H1 (cell line): ENCODE measurements at regions not wholly inside any gene's neighbourhood (a gene's known extent, or its start where the extent isn't known, plus 50 kb on each side); places are given as distances from the start of the nearest gene placed in this dataset.

ENCODE experiments used
- CTCF ChIA-PET: fragments of 300-600 bp; sonication (Branson Sonifier 250); formaldehyde crosslinking; loops from one replicate; lab custom pipeline; 2021; ENCODE audit not compliant: partially characterized antibody; lab: Charles Lee
- POLR2A ChIA-PET: fragments of 300-600 bp; sonication (Branson Sonifier 250); formaldehyde crosslinking; loops from one replicate; lab custom pipeline; 2021; ENCODE audit warnings: inconsistent platforms; ENCODE audit not compliant: partially characterized antibody; lab: Charles Lee
- DNase-seq, 2 experiments: peaks; one replicate each; pipeline versions ENCODE4 v3.0.0 to v3.0.0-alpha.2; 2010 to 2022; ENCODE audit warnings: low spot score in 2 of 2, low read depth in 1 of 2, mixed read lengths in 1 of 2
- FAIRE-seq: peaks from 2 replicates; lab custom pipeline; 2011; peaks lifted over from hg19 to GRCh38; lab: Jason Lieb, UNC
- H2AFZ ChIP-seq: 2 replicates; pipeline ENCODE4 v1.8.1; 2012; ENCODE audit warnings: low read length, inconsistent platforms
- H2AK5ac ChIP-seq: 2 replicates; pipeline ENCODE4 v1.6.1; 2013; ENCODE audit warnings: low read depth, low read length
- H2BK120ac ChIP-seq: replicated peaks from 2 replicates; pipeline ENCODE3; 2013; ENCODE audit warnings: low read depth, low read length, inconsistent platforms
- H2BK12ac ChIP-seq: 2 replicates; pipeline ENCODE4 v1.6.1; 2013; ENCODE audit warnings: low read depth, low read length
- H2BK15ac ChIP-seq: 2 replicates; pipeline ENCODE4 v1.6.1; 2013; ENCODE audit warnings: low read length
- H2BK20ac ChIP-seq: 2 replicates; pipeline ENCODE4 v1.6.1; 2013; ENCODE audit warnings: low read length
- H2BK5ac ChIP-seq: 2 replicates; pipeline ENCODE4 v1.6.1; 2013; ENCODE audit warnings: low read depth, low read length
- H3K14ac ChIP-seq: 2 replicates; pipeline ENCODE4 v1.6.1; 2013; ENCODE audit warnings: inconsistent platforms; ENCODE audit not compliant: insufficient read length
- H3K18ac ChIP-seq: 2 replicates; pipeline ENCODE4 v1.6.1; 2013; ENCODE audit warnings: low read length; ENCODE audit errors: extremely low read depth
- H3K23ac ChIP-seq: 2 replicates; pipeline ENCODE4 v1.6.1; 2013; ENCODE audit warnings: inconsistent platforms; ENCODE audit not compliant: insufficient read length
- H3K23me2 ChIP-seq: 2 replicates; pipeline ENCODE4 v1.6.1; 2013; ENCODE audit warnings: low read depth, low read length
- H3K27ac ChIP-seq: 2 replicates; pipeline ENCODE4 v1.6.1; 2011; ENCODE audit warnings: low read depth, low read length, inconsistent platforms
- H3K27me3 ChIP-seq, 4 experiments: replicated peaks in 1 of 4; 1 replicate in 1 of 4; 2 replicates in 3 of 4; pipeline versions ENCODE4 v1.6.1 to v1.8.1; 2011 to 2013; ENCODE audit warnings: low read length in 3 of 4, mild to moderate bottlenecking in 3 of 4, inconsistent platforms in 2 of 4, mixed read lengths in 2 of 4, moderate library complexity in 1 of 4; ENCODE audit not compliant: control insufficient read depth in 3 of 4, insufficient read depth in 3 of 4; ENCODE audit errors: extremely low read depth in 1 of 4
- H3K36me3 ChIP-seq, 4 experiments: 2 replicates each; pipeline versions ENCODE4 v1.6.1 to v1.8.1; 2011 to 2013; ENCODE audit warnings: mild to moderate bottlenecking in 4 of 4, low read length in 3 of 4, moderate library complexity in 2 of 4, control low read depth in 1 of 4, inconsistent platforms in 1 of 4; ENCODE audit not compliant: insufficient read depth in 4 of 4, control insufficient read depth in 2 of 4
- H3K4ac ChIP-seq: replicated peaks from 2 replicates; pipeline ENCODE3; 2013; ENCODE audit warnings: low read length, low read depth, mixed read lengths, inconsistent platforms; ENCODE audit not compliant: insufficient read length
- H3K4me1 ChIP-seq, 4 experiments: replicated peaks in 1 of 4; 1 replicate in 1 of 4; 2 replicates in 3 of 4; pipeline versions ENCODE4 v1.6.1 to v1.8.1; 2011 to 2013; ENCODE audit warnings: low read length in 3 of 4, inconsistent platforms in 2 of 4, mixed read lengths in 1 of 4; ENCODE audit not compliant: insufficient read depth in 4 of 4, control insufficient read depth in 3 of 4
- H3K4me2 ChIP-seq, 2 experiments: 2 replicates each; pipeline versions ENCODE4 v1.6.1 to v1.8.1; 2011 to 2013; ENCODE audit warnings: low read depth in 2 of 2, low read length in 2 of 2, control low read depth in 1 of 2, inconsistent platforms in 1 of 2, mild to moderate bottlenecking in 1 of 2; ENCODE audit not compliant: insufficient read depth in 1 of 2
- H3K4me3 ChIP-seq, 4 experiments: fragments of 200-600, 300-600 bp in 1 of 4; sonication (generic), shearing (Covaris generic), sonication (Bioruptor Twin) in 1 of 4; 2 replicates each; pipeline versions ENCODE4 v1.5.1 to v1.8.1; 2011 to 2016; ENCODE audit warnings: low read length in 4 of 4, low read depth in 3 of 4, control low read depth in 2 of 4, inconsistent platforms in 2 of 4, mild to moderate bottlenecking in 2 of 4, mixed read lengths in 1 of 4, moderate library complexity in 1 of 4; ENCODE audit not compliant: insufficient read depth in 2 of 4; ENCODE audit errors: extremely low read depth in 1 of 4
- H3K56ac ChIP-seq: replicated peaks from 2 replicates; pipeline ENCODE3; 2013; ENCODE audit warnings: low read depth, mild to moderate bottlenecking, mixed read lengths, low read length, inconsistent platforms; ENCODE audit not compliant: insufficient read length
- H3K79me1 ChIP-seq: 2 replicates; pipeline ENCODE4 v1.6.1; 2013; ENCODE audit warnings: low read depth, low read length, control low read depth
- H3K79me2 ChIP-seq, 2 experiments: 2 replicates each; pipeline versions ENCODE4 v1.6.1 to v1.8.1; 2012 to 2013; ENCODE audit warnings: low read length in 2 of 2, mild to moderate bottlenecking in 2 of 2, inconsistent platforms in 1 of 2; ENCODE audit not compliant: insufficient read depth in 2 of 2, control insufficient read depth in 1 of 2
- H3K9ac ChIP-seq, 4 experiments: replicated peaks in 1 of 4; 1 replicate in 1 of 4; 2 replicates in 3 of 4; pipeline versions ENCODE4 v1.6.1 to v1.8.1; 2011 to 2013; ENCODE audit warnings: low read depth in 3 of 4, low read length in 3 of 4, control low read depth in 2 of 4, mild to moderate bottlenecking in 2 of 4, moderate library complexity in 2 of 4, inconsistent platforms in 1 of 4; ENCODE audit errors: extremely low read depth in 1 of 4
- H3K9me3 ChIP-seq, 2 experiments: 2 replicates each; pipeline versions ENCODE4 v1.6.1 to v1.8.1; 2012 to 2013; ENCODE audit warnings: mild to moderate bottlenecking in 2 of 2, moderate library complexity in 2 of 2, control low read depth in 1 of 2, inconsistent platforms in 1 of 2, low read depth in 1 of 2, low read length in 1 of 2, mixed read lengths in 1 of 2; ENCODE audit not compliant: insufficient read depth in 2 of 2
- H4K20me1 ChIP-seq, 2 experiments: replicated peaks in 1 of 2; 2 replicates each; pipeline versions ENCODE3 to v1.8.1; 2011 to 2013; ENCODE audit warnings: inconsistent platforms in 2 of 2, low read length in 2 of 2, mild to moderate bottlenecking in 1 of 2; ENCODE audit not compliant: insufficient read depth in 2 of 2, control insufficient read depth in 1 of 2
- H4K5ac ChIP-seq: 2 replicates; pipeline ENCODE4 v1.6.1; 2013; ENCODE audit warnings: low read length, low read depth, mixed read lengths, inconsistent platforms; ENCODE audit not compliant: insufficient read length
- H4K8ac ChIP-seq: 2 replicates; pipeline ENCODE4 v1.8.0; 2013; ENCODE audit warnings: mild to moderate bottlenecking, moderate library complexity, low read length, inconsistent platforms; ENCODE audit not compliant: insufficient read depth; ENCODE audit errors: extremely low read depth
- H4K91ac ChIP-seq: replicated peaks from 2 replicates; pipeline ENCODE3; 2013; ENCODE audit warnings: low read length, mixed read lengths, inconsistent platforms; ENCODE audit not compliant: insufficient read length
- BCL11A ChIP-seq, 2 experiments: IDR thresholded peaks; one replicate each; pipeline ENCODE4 v1.6.1; 2011; ENCODE audit warnings: low read depth in 2 of 2, low read length in 2 of 2, mild to moderate bottlenecking in 2 of 2
- CHD1 ChIP-seq: IDR thresholded peaks from 2 replicates; pipeline ENCODE4 v1.6.1; 2012; ENCODE audit warnings: low read depth, low read length, improper control_type of control experiment
- CHD2 ChIP-seq: IDR thresholded peaks from 2 replicates; pipeline ENCODE4 v1.6.1; 2012; ENCODE audit warnings: low read length, improper control_type of control experiment
- EZH2 ChIP-seq: fragments of 200-600 bp; sonication (generic); IDR thresholded peaks from 2 replicates; pipeline ENCODE4 v1.7.1; 2012; ENCODE audit warnings: low read depth, mild to moderate bottlenecking, moderate library complexity, low read length, inconsistent platforms; ENCODE audit not compliant: severe bottlenecking
- JUND ChIP-seq: IDR thresholded peaks from 2 replicates; pipeline ENCODE4 v1.6.1; 2011; ENCODE audit warnings: mild to moderate bottlenecking, improper control_type of control experiment, low read length
- KDM1A ChIP-seq: fragments of 200-600, 300-600 bp; sonication (generic); IDR thresholded peaks from 2 replicates; pipeline ENCODE4 v1.7.1; 2016; ENCODE audit warnings: mild to moderate bottlenecking, low read length, borderline replicate concordance
- SIN3A ChIP-seq, 2 experiments: IDR thresholded peaks in 1 of 2; conservative IDR thresholded peaks in 1 of 2; 2 replicates each; pipeline ENCODE4 v1.6.1; 2011 to 2012; ENCODE audit warnings: low read length in 2 of 2, improper control_type of control experiment in 1 of 2, low read depth in 1 of 2, mild to moderate bottlenecking in 1 of 2
- TAF7 ChIP-seq: optimal IDR thresholded peaks from 2 replicates; pipeline ENCODE3; 2011; ENCODE audit warnings: low read depth, mild to moderate bottlenecking, inconsistent platforms, low read length, moderate library complexity, borderline replicate concordance
- WGBS, 2 experiments: shearing (Covaris generic) in 1 of 2; methylation state at CpG; one replicate each; pipeline versions ENCODE4 v1.1.6 to v1.1.7; 2013 to 2015; ENCODE audit warnings: low lambda C conversion rate in 2 of 2, mixed read lengths in 2 of 2, inconsistent platforms in 1 of 2, low coverage in 1 of 2, missing lambda C conversion rate in 1 of 2; ENCODE audit not compliant: insufficient replicate concordance in 2 of 2, insufficient coverage in 1 of 2, insufficient read length in 1 of 2; ENCODE audit errors: extremely low coverage in 1 of 2, missing lambda C conversion rate in 1 of 2; 5-methylcytosine and 5-hydroxymethylcytosine counted together

GRCh38 chr16:59404509-59404908, 670.4 kb upstream of the GOT2 start:
- no peaks in the 10 kb centered on the region for H3K9me3 ChIP-seq
- H2AK5ac ChIP-seq, result no peak overlapping the region
- no peaks in the 10 kb centered on the region for H3K36me3 ChIP-seq
- H2BK5ac ChIP-seq, result no peak overlapping the region
- H4K91ac ChIP-seq, result no peak overlapping the region
- H3K79me1 ChIP-seq, result no peaks in the 10 kb centered on the region
- H2BK15ac ChIP-seq, result no peak overlapping the region
- no peak overlapping the region for H3K4ac ChIP-seq
- H4K20me1 ChIP-seq, result no peaks in the 10 kb centered on the region
- no peak overlapping the region for H3K4me3 ChIP-seq
- ChIA-PET POLR2A (no interaction called here), CTCF (interaction anchor here (0.8 kb wide), 1 partner anchor 505 kb away, joined by 3 read pairs; no protein-coding TSS in a partner anchor)
- no peak overlapping the region for H3K23ac ChIP-seq
- no peak overlapping the region for H3K4me2 ChIP-seq
- no peak overlapping the region for H3K9ac ChIP-seq
- no peak overlapping the region for H2BK12ac ChIP-seq
- no peaks in the 10 kb centered on the region for H3K4me1 ChIP-seq
- DNase-seq, result no peak
- H3K79me2 ChIP-seq, result no peaks in the 10 kb centered on the region
- H3K56ac ChIP-seq, result no peak overlapping the region
- H4K5ac ChIP-seq, result no peak overlapping the region
- H2BK20ac ChIP-seq, result no peak overlapping the region
- no peak overlapping the region for H3K14ac ChIP-seq
- no peak for FAIRE-seq
- no peak overlapping the region for H3K18ac ChIP-seq
- H3K23me2 ChIP-seq, result no peaks in the 10 kb centered on the region
- no peaks in the 10 kb centered on the region for H3K27me3 ChIP-seq
- no peak overlapping the region for H2AFZ ChIP-seq
- 91% methylated on average over 2 of the region's 2 CpGs; no CpG with 5 or more reads in 1 of the 2 experiments for WGBS, 2 experiments
- no peak overlapping the region for H2BK120ac ChIP-seq
- no peak overlapping the region for H3K27ac ChIP-seq
- no peak overlapping the region for H4K8ac ChIP-seq
- TF ChIP-seq JUND (no peak), CHD1 (no peak), BCL11A (IDR thresholded peaks at IDR 0.05; ENCODE audit: low read depth in 2 of 2, low read length in 2 of 2) (no peak), CHD2 (no peak), KDM1A (no peak), EZH2 (no peak), TAF7 (no peak), SIN3A (conservative IDR thresholded peaks at IDR 0.05 in 1 of 2, IDR thresholded peaks at IDR 0.05 in 1 of 2; ENCODE audit: low read depth in 1 of 2, low read length in 2 of 2) (no peak)
